GM21367 (cell line): ENCODE measurements at regions not wholly inside any gene's neighbourhood (a gene's known extent, or its start where the extent isn't known, plus 50 kb on each side); places are given as distances from the start of the nearest gene placed in this dataset.
"Not testable (repeated sequence)": the region's sequence is repeated elsewhere in the genome, so short reads cannot be mapped to it uniquely, and the experiment has no call there.

Experiments used
- ATAC-seq: cut with Tn5 transposase; IDR thresholded peaks from one replicate; pipeline ENCODE4 v1.9.1; 2021; ENCODE audit not compliant: unreplicated experiment

GRCh38 chrY:7417946-7418345, 506.4 kb upstream of the AMELY start:
- ATAC-seq = no peak

DNA sequence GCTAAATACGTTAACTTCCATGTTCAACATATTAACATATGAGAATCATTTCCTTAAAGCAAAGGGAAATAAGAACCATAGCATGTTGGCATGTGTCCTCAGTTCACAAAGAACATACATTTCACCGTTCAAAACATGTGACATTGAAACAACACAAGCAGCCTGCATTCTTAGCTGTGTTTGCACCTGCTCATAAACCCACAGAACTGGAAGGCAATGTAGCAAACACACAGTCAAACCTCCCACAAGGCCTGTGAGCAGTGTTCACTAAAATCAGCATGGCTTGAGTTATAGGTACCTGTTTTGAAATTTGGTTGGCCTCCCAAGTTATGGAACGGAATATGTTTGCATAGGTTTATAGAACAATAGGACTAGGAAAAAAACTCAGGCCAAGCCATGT, 504.9 kb upstream of the AMELY start:
- no peak for ATAC-seq

DNA sequence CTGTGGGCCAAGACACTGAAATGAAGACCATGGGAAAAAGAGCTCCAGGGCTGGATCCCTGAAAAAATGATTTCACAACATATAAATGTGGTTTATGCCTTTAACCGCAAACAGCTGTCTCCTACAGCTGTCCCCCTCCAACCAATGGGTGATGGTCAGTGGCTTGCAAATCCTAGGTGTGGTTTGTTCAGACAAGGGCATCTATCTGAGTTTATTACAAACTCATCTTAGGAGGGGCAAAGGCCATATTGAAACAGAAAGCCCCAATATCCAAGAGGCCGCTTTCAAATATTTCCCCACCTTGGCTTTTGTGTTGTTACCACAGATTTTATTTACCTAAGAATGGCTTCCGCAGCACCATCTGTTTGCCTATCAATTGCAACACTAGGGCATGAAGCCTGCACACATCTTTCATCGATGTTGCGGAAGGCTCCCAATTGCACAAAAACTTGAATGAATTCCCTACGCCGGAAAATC, 503.6 kb upstream of the AMELY start:
- no peak for ATAC-seq

DNA sequence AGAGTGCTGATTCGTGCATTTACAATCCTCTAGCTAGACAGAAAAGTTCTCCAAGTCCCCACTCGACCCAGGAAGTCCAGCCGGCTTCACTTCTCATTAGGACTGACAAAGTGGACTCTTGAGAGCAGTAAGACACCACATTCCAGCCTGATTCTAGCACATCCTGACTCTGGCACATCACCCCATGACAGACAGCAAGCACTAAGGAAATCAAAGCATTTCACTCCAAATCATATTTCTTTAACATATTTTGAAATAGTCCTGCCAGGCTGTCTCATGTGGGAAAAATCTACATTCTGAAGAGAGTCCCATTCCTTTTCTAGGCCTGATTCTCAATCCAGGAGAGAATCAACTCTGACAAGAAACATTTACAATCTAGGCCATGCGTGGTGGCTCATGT, 478.5 kb upstream of the AMELY start:
- no peak for ATAC-seq

- no peak for ATAC-seq
Measured at GRCh38 chrY:7382988-7383387, 471.4 kb upstream of the AMELY start.

GRCh38 chrY:7377091-7377490, 465.5 kb upstream of the AMELY start:
- ATAC-seq = no peak

GRCh38 chrY:7374485-7374884, 462.9 kb upstream of the AMELY start:
- not testable (repeated sequence) for ATAC-seq

DNA sequence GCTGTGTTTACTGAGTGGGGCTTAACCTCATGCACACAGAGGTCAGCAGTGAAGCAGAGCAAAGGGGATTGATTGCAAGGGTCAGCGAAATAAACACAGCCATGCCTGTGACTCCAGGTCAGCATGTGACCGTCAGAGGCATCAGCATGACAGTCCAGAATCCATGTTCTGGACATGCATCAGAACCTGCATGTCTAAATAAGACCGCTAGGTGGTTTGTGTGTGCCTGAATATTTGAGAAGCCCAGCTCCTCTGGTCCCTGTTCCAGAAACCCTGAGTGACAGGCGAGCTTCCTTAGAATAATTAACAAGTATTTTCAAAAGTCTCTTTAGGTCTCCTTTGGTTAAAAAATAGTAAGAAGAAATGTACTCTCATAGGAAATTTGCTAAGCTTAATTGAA, 460.4 kb upstream of the AMELY start:
- ATAC-seq = not testable (repeated sequence)

GRCh38 chrY:7371026-7371425, 459.5 kb upstream of the AMELY start:
- not testable (repeated sequence) for ATAC-seq

- no peak for ATAC-seq
Measured at GRCh38 chrY:7359520-7359919, 448.0 kb upstream of the AMELY start.

- ATAC-seq = no peak
Measured at GRCh38 chrY:7358103-7358752, 446.7 kb upstream of the AMELY start.

DNA sequence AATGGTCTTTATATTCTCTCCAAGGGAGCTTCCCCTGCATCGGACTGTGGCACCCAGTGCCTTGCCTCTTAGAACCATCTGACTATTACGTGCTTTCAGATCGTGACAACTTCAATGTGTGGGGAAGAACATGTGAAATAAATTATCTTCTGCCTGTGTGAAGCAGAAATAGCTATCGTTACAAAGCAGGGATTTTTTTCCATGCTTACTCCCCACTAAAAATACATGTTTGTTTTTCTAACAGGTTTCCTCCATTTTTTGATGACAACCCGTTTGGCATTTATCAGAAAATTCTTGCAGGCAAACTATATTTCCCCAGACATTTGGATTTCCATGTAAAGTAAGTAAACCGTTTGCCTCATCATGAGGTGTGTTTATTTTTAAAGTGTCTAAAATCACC, 444.3 kb upstream of the AMELY start:
- not testable (repeated sequence) for ATAC-seq

- ATAC-seq = no peak
Measured at GRCh38 chrY:7344661-7345060, 433.1 kb upstream of the AMELY start.

DNA sequence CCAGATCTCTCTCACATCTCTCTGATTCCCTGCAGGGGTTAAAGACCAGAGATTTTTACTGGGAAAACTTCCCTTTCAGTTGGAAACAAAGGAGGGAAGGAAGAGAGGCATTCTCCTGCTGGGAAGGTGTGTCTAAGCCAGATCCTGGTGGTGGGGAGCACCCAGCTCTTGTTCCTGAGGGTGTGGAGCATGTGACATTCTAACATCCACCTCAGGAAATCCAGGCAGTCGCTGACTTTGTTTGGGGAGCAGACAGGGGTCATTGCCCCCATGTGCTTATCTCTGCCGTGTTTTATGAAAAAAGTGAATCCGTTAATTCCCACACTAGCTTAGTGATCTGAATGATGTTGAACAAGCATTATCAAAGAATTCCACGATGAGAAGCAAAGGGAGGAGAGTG, 431.7 kb upstream of the AMELY start:
- ATAC-seq = no peak

- ATAC-seq = not testable (repeated sequence)
Measured at GRCh38 chrY:7342732-7343131, 431.2 kb upstream of the AMELY start.

DNA sequence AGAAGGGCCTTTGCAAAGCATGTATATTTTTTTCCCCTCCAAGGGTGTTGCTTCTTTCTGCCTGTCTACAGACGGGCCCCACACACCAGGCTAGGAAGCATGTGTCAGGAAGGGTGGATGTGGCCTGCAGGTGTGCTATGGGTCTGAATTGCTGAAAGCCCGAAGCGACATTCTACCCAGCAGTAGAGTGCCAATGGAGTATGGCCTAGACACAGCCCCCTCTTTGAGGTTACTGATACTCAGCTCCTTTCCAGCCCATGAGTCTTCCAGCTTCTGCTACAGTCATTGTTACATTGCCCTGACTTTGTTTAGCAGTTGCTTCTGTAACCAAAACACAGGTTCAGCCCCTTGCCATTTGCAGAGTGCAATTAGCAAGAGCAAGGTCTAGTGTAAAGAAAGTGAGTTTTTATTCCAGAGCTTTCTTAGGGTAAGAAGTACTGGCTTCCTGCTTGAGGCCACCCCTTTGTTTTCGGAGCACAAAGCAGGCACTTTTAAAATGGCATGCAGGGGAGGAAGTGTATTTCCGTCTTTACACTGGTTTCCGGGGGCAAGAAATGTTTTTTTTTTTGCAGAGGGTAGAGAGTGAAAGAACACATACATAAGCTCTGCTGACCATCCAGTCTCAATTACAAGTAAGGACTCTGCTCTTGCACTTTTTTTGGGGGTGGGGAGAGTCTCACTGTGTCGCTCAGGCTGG, 428.0 kb upstream of the AMELY start:
- no peak for ATAC-seq

DNA sequence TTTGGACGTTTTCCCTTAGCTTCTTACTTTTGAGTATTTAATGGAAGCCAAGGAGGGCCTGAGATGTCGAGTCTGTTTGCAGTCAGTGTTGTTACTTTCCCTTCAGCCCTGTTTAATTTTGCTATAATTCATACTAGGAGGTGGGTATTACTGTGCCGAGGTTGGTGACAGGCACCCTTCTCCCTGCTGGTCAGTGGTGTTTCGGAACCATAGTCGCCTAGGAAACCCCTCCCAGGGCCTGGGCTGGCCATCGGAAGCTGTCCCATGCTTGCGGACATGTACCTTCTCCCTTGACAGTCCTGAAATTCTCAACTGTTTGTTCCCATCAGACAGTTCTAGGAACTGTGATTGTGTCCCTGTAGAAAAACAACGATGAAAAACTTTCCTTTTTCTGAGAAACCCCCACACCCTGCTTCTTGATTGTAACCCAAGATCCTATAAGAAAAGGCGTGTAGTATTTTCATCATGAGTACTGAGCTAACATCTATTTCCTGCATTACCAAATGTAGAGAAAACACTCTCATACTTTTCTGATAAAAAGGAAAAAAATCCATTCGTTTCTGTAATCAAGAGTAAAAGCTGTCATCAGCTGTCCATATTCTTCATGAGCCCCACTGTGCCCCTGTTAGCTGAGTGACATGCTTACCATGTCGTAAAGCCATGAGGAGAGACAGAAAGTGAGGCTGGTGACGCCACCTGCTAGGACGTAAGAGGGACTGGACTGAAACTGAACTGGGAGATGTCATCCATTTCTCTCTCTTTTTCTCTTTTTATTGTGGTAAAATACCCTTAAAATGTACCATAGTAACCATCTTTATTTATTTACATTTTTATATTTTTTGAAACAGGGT, 424.7 kb upstream of the AMELY start:
- no peak for ATAC-seq

DNA sequence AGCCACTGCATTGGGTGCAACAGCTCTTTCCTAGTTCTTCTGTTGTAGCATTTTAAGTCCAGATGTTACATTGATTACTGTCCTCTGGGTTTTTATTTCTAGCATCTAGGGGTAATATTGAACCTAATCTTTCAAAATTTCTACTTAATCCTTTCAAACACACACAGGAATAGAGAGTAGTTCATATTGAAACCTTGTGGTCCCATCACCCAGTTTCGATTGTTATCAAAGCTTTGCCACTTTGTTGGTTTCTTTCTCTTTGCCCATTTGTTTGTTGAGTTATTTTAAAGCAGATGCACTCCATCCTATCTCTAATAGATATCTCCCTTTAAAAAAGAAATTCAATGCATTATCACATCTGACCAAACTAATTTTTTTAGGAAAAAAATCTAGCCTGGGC, 422.9 kb upstream of the AMELY start:
- ATAC-seq = no peak

GRCh38 chrY:7326296-7327246, 415.0 kb upstream of the AMELY start:
- ATAC-seq = no peak

DNA sequence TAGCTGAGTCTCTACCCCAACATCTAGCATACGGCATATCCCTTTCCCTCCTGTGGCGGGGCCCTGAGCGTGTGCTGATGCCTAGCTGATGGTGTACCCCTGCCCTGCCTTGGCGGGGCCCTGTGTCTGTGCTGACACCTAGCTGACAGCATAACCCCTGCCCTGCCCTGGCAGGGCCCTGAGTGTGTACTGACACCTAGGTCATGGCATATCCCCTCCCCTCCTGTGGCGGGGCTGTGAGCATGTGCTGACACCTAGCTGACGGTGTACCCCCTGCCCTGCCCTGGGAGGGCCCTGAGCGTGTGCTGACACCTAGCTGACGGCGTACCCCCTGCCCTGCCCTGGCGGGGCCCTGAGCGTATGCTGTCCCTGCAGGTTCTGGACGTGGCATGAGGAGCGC, 414.0 kb upstream of the AMELY start:
- ATAC-seq = no peak

- ATAC-seq = no peak
Measured at GRCh38 chrY:7320751-7321150, 409.2 kb upstream of the AMELY start.
